ENCODE measurements at regions not wholly inside any gene's neighbourhood (a gene's known extent, or its start where the extent isn't known, plus 50 kb on each side); places are given as distances from the start of the nearest gene placed in this dataset.
"Not testable (repeated sequence)": the region's sequence is repeated elsewhere in the genome, so short reads cannot be mapped to it uniquely, and the experiment has no call there.

- no peak for DNase-seq
These were observed 95.0 kb upstream of the TBX5 start for GRCh38 chr12:114500775-114501473.

DNA sequence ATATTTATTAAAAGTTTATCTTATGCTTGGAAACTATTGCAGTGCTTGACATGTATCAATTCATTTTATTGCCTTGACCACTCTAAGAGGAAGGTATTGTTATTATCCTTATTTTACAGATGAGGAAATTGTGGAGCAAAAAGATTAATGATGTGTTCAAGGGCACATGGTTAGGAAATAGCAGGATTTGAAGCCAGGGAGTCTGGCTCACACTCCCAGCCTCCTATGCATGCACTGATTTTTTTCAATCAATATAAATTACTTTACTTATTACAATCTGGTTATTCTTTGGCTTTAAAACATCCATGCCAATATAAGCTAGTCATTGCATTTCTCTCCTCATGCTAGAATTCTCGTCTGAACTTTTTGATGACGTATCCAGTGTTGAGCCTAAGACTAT lies 94.2 kb upstream of the TBX5 start:
- no peak for DNase-seq

DNA sequence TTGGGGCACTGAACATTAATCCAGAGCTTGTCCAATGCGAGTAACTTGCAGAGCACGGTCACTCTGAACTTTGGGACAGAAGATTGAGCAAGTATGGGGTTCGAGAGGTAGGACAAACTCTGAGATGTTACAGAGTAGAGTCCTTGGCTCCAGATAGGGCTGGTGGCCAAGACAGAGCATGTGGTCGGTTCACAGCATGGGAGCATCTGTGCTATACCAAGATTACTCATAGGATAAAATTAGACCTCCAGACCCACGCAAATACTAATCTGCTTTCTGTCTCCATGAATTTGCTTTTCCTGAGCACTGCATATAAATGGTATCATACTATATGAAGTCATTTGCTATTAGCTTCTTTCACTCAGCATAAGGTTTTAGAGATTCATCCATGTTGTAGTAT lies 93.4 kb upstream of the TBX5 start:
- no peak for DNase-seq

DNA sequence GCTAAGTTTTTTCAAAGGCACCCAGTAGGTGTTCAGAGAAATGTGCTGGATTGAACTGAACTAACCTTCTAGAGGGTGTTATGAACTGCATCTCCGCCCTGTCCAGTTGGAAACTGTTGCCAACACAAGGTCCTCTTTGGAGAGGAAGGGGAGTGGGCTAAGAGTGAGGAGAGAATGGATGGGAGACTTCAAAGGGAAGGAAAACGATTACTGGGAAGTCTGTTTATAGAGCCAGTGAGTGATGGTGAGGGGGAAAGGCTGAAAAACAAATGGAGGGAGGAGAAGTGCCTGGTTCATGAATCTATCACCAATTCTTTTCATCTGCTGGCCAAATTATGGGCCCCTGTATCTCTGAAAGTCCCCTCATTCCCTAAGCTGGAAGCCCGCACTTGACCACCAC lies 86.0 kb upstream of the TBX5 start:
- DNase-seq = no peak

- DNase-seq = not testable (repeated sequence)
These were observed 79.0 kb upstream of the TBX5 start for GRCh38 chr12:114484822-114485459.

DNA sequence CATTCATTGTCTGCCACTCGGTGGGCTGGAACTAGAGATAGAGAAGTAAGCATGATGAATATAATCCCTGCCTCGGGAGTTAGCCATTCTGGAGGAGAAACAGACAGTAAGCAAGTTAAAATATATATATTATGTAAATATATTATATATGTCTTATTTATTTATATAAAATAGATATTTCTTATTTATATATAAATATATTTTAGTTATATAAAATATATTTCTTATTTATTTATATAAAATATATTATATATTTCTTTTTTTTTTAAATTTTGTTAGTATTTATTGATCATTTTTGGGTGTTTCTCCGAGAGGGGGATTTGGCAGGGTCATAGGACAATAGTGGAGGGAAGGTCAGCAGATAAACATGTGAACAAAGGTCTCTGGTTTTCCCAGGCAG lies 78.1 kb upstream of the TBX5 start:
- no peak for DNase-seq

GRCh38 chr12:114481200-114481535 lies 75.2 kb upstream of the TBX5 start:
- DNase-seq = no peak

DNA sequence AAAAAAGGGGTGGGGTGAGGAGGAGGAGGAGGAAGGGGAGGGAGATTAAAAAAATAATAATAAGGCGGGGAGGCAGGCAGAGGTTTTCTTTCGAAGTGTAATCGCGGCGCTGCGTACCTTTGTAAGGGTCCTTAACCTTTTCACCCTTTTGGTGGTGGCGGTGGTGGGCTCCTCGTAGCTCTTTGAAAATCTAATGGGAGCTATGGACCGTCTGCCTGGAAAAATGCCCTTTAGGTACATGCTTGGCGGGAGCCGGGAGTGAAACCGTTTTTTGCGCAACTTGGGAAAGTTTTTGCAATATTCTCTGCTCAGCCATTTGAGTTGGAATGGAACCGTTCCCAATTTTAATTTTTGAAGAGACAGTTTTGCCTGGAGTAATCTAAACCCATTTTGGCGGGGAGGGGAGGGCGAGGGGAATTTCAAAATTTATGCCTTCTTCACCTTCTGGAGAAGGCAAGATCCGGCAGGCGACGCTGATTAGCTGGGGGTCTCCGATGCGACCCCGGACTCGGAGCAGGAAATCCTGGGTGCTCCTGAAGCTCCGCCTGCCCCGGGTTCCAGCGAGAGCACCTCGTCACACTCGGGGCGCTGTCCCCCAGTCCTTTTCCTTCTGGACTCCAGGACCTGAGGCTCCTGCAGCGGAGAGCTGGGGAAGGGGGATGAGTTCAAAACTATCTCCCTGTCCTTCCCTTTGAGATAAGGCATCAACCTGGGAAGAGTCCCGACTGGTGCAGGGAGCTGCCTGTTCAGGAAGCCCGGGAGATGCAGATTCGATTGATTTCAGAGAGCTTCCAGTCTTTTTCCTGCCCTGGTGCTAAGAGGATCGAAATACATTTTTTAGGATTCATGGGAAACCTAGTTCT lies 74.6 kb upstream of the TBX5 start:
- no peak for DNase-seq

- no peak for DNase-seq
These were observed 73.9 kb upstream of the TBX5 start for GRCh38 chr12:114479831-114480230.

GRCh38 chr12:114478865-114479264 lies 72.9 kb upstream of the TBX5 start:
- DNase-seq = no peak

DNA sequence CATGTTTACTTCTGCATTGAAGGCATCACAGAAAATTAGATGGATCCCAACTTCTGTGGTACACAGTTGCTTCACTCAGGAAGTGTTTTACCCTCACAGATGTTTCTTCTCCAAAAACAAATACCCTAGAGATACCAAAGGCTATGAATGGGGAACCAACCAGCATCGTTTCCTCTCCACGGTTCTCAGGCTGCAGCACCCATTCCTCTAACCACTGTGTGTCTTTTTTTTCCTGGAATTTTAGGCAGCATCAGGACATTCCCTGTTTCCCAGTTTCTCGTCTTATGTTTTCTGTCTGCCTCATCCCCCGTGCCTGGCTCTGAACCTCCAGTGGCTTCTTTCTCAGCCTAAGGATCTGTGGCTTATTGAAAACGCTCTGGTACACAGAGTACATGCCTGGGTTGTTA lies 72.0 kb upstream of the TBX5 start:
- DNase-seq = no peak

DNA sequence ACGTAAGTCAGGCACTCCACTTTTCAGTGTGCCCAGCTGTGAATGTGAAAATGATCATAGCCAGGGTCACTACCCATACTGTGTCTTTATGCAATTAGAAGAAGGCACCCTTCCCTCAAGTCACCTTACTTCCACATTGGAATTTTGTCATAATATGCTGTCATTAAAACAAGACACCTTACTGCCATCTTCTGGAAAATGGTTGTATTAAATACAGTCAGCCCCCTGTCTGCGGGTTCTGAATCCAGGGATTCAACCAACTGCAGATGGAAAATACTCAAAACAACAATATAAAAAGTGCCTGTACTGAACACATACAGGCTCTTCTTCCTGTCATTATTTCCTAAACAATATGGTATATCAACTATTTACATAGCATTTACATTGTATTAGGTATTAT lies 70.2 kb upstream of the TBX5 start:
- no peak for DNase-seq

DNA sequence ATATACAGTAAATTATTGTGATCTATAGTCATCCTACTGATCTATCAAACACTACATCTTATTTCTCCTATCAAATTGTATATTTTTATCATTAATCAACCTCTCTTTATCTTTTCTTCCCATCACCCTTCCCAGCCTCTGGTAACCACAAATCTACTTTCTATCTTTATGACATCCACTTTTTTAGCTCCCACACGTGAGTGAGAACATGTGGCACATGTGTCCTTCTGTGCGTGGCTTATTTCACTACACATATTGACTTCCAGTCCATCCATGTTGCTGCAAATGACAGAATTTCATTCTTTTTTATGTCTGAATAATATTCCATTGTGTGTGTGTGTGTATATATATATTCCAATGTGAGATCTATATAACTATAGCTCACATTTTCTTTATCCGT lies 67.8 kb upstream of the TBX5 start:
- DNase-seq = no peak

DNA sequence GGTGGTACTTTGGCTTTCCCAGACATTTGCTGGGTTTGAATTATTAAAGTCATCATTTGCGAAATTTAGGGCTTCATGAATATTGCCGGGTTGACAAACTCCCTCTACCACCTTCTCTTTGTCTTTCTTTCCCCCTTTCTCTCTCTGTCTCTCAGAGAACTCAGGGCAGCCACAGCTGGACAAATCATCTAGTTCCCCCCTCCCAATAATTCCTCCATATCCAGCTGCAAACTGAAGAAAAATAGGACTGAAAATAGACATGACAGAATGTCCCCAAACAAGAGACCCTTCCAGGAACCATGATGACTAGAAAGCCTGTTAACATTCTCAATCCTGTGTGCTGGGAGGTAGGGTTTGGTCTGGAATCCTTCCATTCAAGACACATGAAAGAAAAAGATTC lies 67.1 kb upstream of the TBX5 start:
- DNase-seq = no peak

DNA sequence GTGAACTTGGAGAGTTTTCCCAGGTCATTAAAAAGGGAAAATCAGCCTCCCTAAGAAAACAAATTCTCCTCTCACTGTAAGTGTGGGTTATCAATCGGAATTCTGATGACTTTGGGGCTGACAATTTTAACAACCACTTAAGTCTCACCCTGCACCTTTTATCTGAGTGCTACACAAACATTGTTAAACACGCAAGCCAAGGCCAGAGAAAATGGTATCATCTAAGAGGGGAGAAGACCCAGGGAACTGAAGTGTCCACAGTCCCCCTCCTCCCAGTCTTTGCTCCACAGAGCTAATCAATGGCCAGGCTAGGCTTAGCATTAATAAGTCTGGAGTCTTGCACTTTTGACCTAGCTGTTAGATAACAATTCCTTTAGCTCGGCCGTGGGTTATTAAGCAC lies 51.7 kb upstream of the TBX5 start:
- no peak for DNase-seq
